ENCODE measurements at regions not wholly inside any gene's neighbourhood (a gene's known extent, or its start where the extent isn't known, plus 50 kb on each side); places are given as distances from the start of the nearest gene placed in this dataset.

DNA sequence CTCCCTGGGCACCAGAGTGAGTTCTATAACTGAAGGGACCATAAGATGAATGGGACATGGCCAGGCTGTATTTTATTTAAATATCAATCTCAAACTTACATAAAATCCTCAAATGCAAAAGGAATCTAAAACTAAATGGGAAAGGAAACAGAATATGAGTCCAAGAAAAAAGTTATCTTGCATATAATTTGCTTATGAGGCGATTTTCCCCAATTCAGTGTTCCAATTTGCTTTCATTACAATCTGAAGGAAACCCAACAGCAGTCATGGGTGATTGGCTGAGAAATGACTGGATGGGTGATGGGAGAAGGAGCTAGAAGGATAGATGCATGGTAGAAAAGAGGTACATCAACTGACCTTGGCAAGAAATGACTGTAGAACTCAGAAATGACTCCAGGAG, 511.3 kb upstream of the TENM3 start:
- no peak overlapping the region for H3K4me3 ChIP-seq (ENCODE audit: low read depth, low read length)
- TF ChIP-seq, protein P1, sequence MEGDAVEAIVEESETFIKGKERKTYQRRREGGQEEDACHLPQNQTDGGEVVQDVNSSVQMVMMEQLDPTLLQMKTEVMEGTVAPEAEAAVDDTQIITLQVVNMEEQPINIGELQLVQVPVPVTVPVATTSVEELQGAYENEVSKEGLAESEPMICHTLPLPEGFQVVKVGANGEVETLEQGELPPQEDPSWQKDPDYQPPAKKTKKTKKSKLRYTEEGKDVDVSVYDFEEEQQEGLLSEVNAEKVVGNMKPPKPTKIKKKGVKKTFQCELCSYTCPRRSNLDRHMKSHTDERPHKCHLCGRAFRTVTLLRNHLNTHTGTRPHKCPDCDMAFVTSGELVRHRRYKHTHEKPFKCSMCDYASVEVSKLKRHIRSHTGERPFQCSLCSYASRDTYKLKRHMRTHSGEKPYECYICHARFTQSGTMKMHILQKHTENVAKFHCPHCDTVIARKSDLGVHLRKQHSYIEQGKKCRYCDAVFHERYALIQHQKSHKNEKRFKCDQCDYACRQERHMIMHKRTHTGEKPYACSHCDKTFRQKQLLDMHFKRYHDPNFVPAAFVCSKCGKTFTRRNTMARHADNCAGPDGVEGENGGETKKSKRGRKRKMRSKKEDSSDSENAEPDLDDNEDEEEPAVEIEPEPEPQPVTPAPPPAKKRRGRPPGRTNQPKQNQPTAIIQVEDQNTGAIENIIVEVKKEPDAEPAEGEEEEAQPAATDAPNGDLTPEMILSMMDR (IDR thresholded peaks at IDR 0.05; ENCODE audit: low read depth, low read length) = no peak
- in situ Hi-C loops (cut with HindIII; ENCODE audit: low sequenced_read_pairs) = no loop called here
- DNase-seq (ENCODE audit: low read depth, low spot score) = no peak

DNA sequence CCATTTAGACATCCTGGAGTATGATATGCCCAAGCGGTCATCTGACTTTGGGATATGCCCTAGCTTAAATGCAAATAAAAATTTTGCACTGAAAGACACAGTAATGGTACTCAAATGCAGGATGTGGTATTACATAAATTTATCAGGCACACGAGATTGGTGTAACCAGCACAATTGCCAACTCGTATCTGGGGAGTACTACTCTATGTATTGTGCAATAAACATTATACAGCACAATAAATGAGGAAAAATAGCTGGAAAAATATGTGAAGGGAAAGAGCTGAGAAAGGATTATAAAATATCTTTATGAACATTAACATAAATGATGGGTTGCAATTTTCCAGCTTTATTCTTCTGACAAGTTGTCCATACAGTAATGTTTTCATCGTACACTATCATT, 505.5 kb upstream of the TENM3 start:
- no peak overlapping the region for H3K4me3 ChIP-seq (ENCODE audit: low read depth, low read length)
- DNase-seq (ENCODE audit: low read depth, low spot score) = no peak
- in situ Hi-C loops (cut with HindIII; ENCODE audit: low sequenced_read_pairs) = no loop called here

DNA sequence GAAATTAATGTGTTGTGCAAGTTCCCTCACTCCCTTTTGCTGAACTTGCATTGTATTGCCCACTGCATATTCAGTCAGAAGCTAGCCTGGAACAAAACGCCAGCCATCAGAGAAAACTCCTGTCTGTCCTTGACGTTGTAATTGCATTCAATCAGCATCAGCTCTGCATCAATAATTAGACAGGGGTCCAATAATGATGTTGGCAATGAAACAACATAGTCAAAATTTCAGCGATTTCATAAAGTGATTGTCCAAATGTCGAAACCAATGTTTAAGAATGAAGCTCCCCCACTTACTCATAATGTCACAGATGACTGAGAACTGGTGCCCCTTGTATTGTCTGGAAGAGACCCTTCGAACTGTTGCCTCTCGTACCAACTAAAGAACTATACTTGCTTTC, 504.2 kb upstream of the TENM3 start:
- TF ChIP-seq, protein P1 (IDR thresholded peaks at IDR 0.05; ENCODE audit: low read depth, low read length) = no peak

More for the DNA sequence above, 505.5 kb upstream of the TENM3 start:
- TF ChIP-seq, protein P1 (IDR thresholded peaks at IDR 0.05; ENCODE audit: low read depth, low read length) = no peak

DNA sequence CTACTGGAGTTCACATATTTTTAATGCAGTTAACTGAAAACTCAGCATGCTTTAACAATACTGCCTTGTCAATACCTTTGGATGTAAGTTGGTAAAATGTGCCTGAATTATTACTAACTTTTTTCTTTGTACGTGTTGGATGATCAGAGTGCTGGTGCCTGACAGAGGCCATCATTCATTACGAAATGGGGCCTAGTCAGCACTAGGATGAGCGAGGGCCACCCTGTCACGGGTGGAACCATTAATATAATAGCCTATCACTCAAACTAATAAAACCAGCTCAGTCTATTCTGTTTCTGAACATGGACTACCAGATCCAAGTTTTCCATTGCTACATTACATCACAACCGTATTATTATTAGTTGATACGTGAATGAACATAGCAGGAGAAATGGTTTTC, 501.7 kb upstream of the TENM3 start:
- DNase-seq (ENCODE audit: low read depth, low spot score) = no peak
- H3K4me3 ChIP-seq (ENCODE audit: low read depth, low read length) = no peak overlapping the region
- in situ Hi-C loops (cut with HindIII; ENCODE audit: low sequenced_read_pairs) = no loop called here
- TF ChIP-seq, protein P1 (IDR thresholded peaks at IDR 0.05; ENCODE audit: low read depth, low read length) = no peak

More for the DNA sequence above, 504.2 kb upstream of the TENM3 start:
- DNase-seq (ENCODE audit: low read depth, low spot score) = no peak
- in situ Hi-C loops (cut with HindIII; ENCODE audit: low sequenced_read_pairs) = no loop called here
- H3K4me3 ChIP-seq (ENCODE audit: low read depth, low read length) = no peak overlapping the region

DNA sequence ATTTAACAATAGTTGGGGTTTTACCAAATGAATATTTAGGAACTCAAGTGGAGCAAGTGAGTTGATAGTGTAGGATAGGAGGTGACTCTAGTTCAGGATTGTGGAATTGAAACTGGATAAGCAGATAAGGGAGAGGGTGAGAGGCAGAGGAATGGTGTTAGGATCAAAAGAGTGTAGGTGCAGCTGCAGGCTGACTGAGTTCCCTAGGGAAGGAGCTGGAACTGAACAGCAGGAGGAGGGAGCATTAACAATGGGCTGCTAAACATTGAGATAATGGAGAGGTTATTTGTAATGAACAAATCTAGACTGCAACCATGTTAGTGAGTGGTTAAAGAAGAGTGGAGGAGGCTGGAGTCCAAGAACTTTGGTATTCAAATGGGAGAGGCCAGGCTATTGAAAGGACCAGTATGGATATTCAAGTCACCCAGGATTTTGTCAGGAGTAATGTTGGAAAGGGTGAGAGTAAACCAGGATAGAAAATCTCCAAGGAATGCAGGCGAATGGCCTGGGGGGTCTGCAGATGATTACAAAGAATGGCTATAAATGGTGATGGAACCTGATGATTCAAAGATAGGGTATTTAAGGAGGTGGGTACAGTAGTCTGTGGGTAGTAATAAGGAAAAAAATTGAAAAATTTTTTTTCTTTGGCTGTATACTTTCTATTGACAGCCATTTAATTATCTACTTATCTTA, 497.1 kb upstream of the TENM3 start:
- no peak for DNase-seq (ENCODE audit: low read depth, low spot score)
- in situ Hi-C loops (cut with HindIII; ENCODE audit: low sequenced_read_pairs) = no loop called here
- no peak overlapping the region for H3K4me3 ChIP-seq (ENCODE audit: low read depth, low read length)
- TF ChIP-seq, protein P1 (IDR thresholded peaks at IDR 0.05; ENCODE audit: low read depth, low read length) = no peak

DNA sequence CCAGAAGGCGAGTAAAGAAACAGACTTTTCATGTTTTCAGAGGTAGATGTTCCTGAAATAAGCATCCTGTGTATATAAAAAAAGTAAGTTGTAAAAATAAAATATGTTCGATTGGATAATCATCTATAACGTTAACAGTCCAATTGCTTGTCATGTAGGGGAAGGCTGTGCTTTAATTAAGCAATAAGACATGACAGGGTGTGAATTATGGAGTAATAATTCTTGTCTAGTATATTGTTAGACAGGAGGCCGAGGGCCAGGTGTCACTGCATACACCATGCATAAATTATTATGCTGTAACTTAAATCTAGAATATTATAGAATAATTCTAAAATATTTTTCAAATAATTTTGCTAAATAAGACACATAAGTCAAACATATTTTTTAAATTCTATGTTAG, 494.6 kb upstream of the TENM3 start:
- TF ChIP-seq, protein P1 (IDR thresholded peaks at IDR 0.05; ENCODE audit: low read depth, low read length) = no peak
- in situ Hi-C loops (cut with HindIII; ENCODE audit: low sequenced_read_pairs) = no loop called here
- no peak overlapping the region for H3K4me3 ChIP-seq (ENCODE audit: low read depth, low read length)
- DNase-seq (ENCODE audit: low read depth, low spot score) = no peak

Measured in astrocyte of the spinal cord (primary cell).